ENCODE measurements at regions not wholly inside any gene's neighbourhood (a gene's known extent, or its start where the extent isn't known, plus 50 kb on each side); places are given as distances from the start of the nearest gene placed in this dataset.

- H3K4me1 ChIP-seq (ENCODE audit: insufficient read depth, low read length) = no peaks in the 10 kb centered on the region
- no peaks in the 10 kb centered on the region for H3K27me3 ChIP-seq (ENCODE audit: insufficient read depth, low read length)
- no peak overlapping the region for H3K14ac ChIP-seq (ENCODE audit: insufficient read depth, low read length)
- no peak overlapping the region for H2BK120ac ChIP-seq (ENCODE audit: low read depth, low read length, poor library complexity, severe bottlenecking)
- no peak overlapping the region for H3K23ac ChIP-seq (ENCODE audit: insufficient read length, low read depth, low read length)
- H3T11ph ChIP-seq (ENCODE audit: low read length) = no peak overlapping the region
- H3K36me3 Mint-ChIP-seq (ENCODE audit: insufficient read depth in 1 of 3, low read depth in 3 of 3) = no peaks in the 10 kb centered on the region
- no peak overlapping the region for H3K4me3 Mint-ChIP-seq
- no peaks in the 10 kb centered on the region for H3K79me1 ChIP-seq (ENCODE audit: insufficient read depth, low read depth, low read length, poor library complexity, severe bottlenecking)
- H3K27me3 Mint-ChIP-seq (ENCODE audit: low read depth) = no peaks in the 10 kb centered on the region
- no peak overlapping the region for H4K8ac ChIP-seq (replicated peaks; ENCODE audit: insufficient read length, low read depth, low read length)
- H3K27ac Mint-ChIP-seq = no peak overlapping the region; a peak in 1 of 7 replicates
- no peak for DNase-seq
- H3K4ac ChIP-seq (ENCODE audit: low read depth, low read length) = no peak overlapping the region
- no peaks in the 10 kb centered on the region for H4K20me1 ChIP-seq (ENCODE audit: control insufficient read depth, insufficient read depth, insufficient read length)
- no CpG with 5 or more reads among the region's 4 CpGs for WGBS (ENCODE audit: extremely low coverage, insufficient read length, low lambda C conversion rate)
- no peak overlapping the region for H3K56ac ChIP-seq (ENCODE audit: insufficient read length, low read depth, low read length)
- H3K18ac ChIP-seq (ENCODE audit: insufficient read length, low read depth, low read length) = no peak overlapping the region
- no peak overlapping the region for H4K5ac ChIP-seq (ENCODE audit: insufficient read length, low read depth, low read length)
- no peak overlapping the region for H2BK5ac ChIP-seq (ENCODE audit: insufficient read length, low read length)
- no peak overlapping the region for H2BK12ac ChIP-seq (ENCODE audit: insufficient read length, low read depth, low read length)
- H4K91ac ChIP-seq (ENCODE audit: insufficient read length, low read depth, low read length) = no peak overlapping the region
- H3K4me2 ChIP-seq (ENCODE audit: insufficient read depth, insufficient read length, low read length) = no peak overlapping the region
- no peak overlapping the region for H2AFZ ChIP-seq (ENCODE audit: low read length)
- no peaks in the 10 kb centered on the region for H3K9me3 Mint-ChIP-seq
- no peak overlapping the region for H3K9ac ChIP-seq (ENCODE audit: extremely low read depth, insufficient read length, low read length)
- H3K79me2 ChIP-seq (ENCODE audit: insufficient read depth, low read length) = no peaks in the 10 kb centered on the region
- H3K4me1 Mint-ChIP-seq = no peaks in the 10 kb centered on the region
- no peak overlapping the region for H2BK15ac ChIP-seq (ENCODE audit: low read depth, low read length)
- no peaks in the 10 kb centered on the region for H3K23me2 ChIP-seq (ENCODE audit: insufficient read length, low read depth, low read length, poor library complexity, severe bottlenecking)
- H3K9me3 ChIP-seq (ENCODE audit: control insufficient read depth, low read depth, low read length) = no peaks in the 10 kb centered on the region
- no peak overlapping the region for H2BK20ac ChIP-seq (ENCODE audit: low read depth, low read length, poor library complexity, severe bottlenecking)
- H2AK5ac ChIP-seq (ENCODE audit: insufficient read length, low read length) = no peak overlapping the region
- no peak overlapping the region for H3K27ac ChIP-seq (ENCODE audit: insufficient read length, low read depth, low read length)
- TF ChIP-seq, protein P1, sequence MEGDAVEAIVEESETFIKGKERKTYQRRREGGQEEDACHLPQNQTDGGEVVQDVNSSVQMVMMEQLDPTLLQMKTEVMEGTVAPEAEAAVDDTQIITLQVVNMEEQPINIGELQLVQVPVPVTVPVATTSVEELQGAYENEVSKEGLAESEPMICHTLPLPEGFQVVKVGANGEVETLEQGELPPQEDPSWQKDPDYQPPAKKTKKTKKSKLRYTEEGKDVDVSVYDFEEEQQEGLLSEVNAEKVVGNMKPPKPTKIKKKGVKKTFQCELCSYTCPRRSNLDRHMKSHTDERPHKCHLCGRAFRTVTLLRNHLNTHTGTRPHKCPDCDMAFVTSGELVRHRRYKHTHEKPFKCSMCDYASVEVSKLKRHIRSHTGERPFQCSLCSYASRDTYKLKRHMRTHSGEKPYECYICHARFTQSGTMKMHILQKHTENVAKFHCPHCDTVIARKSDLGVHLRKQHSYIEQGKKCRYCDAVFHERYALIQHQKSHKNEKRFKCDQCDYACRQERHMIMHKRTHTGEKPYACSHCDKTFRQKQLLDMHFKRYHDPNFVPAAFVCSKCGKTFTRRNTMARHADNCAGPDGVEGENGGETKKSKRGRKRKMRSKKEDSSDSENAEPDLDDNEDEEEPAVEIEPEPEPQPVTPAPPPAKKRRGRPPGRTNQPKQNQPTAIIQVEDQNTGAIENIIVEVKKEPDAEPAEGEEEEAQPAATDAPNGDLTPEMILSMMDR (conservative IDR thresholded peaks at IDR 0.05) = no peak
Observed at GRCh38 chr19:28640506-28640905, 572.4 kb downstream of the UQCRFS1 start.
